GM19452 (cell line): ENCODE measurements at regions not wholly inside any gene's neighbourhood (a gene's known extent, or its start where the extent isn't known, plus 50 kb on each side); places are given as distances from the start of the nearest gene placed in this dataset.
"Not testable (repeated sequence)": the region's sequence is repeated elsewhere in the genome, so short reads cannot be mapped to it uniquely, and the experiment has no call there.

ENCODE experiments used
- ATAC-seq: cut with Tn5 transposase; IDR thresholded peaks from one replicate; pipeline ENCODE4 v1.9.1; 2021; ENCODE audit not compliant: unreplicated experiment

GRCh38 chr3:81068546-81068945, 692.9 kb downstream of the GBE1 start:
- no peak for ATAC-seq

GRCh38 chr3:81063896-81064295, 697.5 kb downstream of the GBE1 start:
- ATAC-seq: no peak

GRCh38 chr3:81051133-81051532, 710.3 kb downstream of the GBE1 start:
- ATAC-seq: not testable (repeated sequence)

- no peak for ATAC-seq
These were observed 713.3 kb downstream of the GBE1 start for GRCh38 chr3:81048058-81048665.

- no peak for ATAC-seq
These were observed 715.5 kb downstream of the GBE1 start for GRCh38 chr3:81045976-81046375.

- ATAC-seq: no peak
These were observed 716.2 kb downstream of the GBE1 start for GRCh38 chr3:81045246-81045645.

GRCh38 chr3:81043660-81044199, 717.7 kb downstream of the GBE1 start:
- no peak for ATAC-seq

- ATAC-seq: no peak
These were observed 718.4 kb downstream of the GBE1 start for GRCh38 chr3:81043009-81043408.

GRCh38 chr3:81041331-81041730, 720.1 kb downstream of the GBE1 start:
- ATAC-seq: no peak

- ATAC-seq: no peak
These were observed 721.3 kb downstream of the GBE1 start for GRCh38 chr3:81040107-81040506.

GRCh38 chr3:81033684-81034083, 727.8 kb downstream of the GBE1 start:
- ATAC-seq: no peak

GRCh38 chr3:81033185-81033584, 728.3 kb downstream of the GBE1 start:
- no peak for ATAC-seq

- ATAC-seq: no peak
These were observed 731.6 kb downstream of the GBE1 start for GRCh38 chr3:81029861-81030260.

GRCh38 chr3:81027344-81027743, 734.1 kb downstream of the GBE1 start:
- ATAC-seq: no peak

GRCh38 chr3:81024560-81024959, 736.9 kb downstream of the GBE1 start:
- ATAC-seq: no peak

- ATAC-seq: no peak
These were observed 739.1 kb downstream of the GBE1 start for GRCh38 chr3:81022339-81022738.

GRCh38 chr3:81013360-81013759, 748.1 kb downstream of the GBE1 start:
- ATAC-seq: no peak

- ATAC-seq: no peak
These were observed 755.5 kb downstream of the GBE1 start for GRCh38 chr3:81005992-81006391.

GRCh38 chr3:81003817-81004216, 757.6 kb downstream of the GBE1 start:
- ATAC-seq: no peak

GRCh38 chr3:81003008-81003645, 758.3 kb downstream of the GBE1 start:
- ATAC-seq: no peak

- no peak for ATAC-seq
These were observed 762.0 kb downstream of the GBE1 start for GRCh38 chr3:80999481-80999880.

GRCh38 chr3:80998022-80998421, 763.4 kb downstream of the GBE1 start:
- ATAC-seq: no peak

GRCh38 chr3:80997622-80998021, 763.8 kb downstream of the GBE1 start:
- no peak for ATAC-seq
